ENCODE measurements at regions not wholly inside any gene's neighbourhood (a gene's known extent, or its start where the extent isn't known, plus 50 kb on each side); places are given as distances from the start of the nearest gene placed in this dataset.

- Histone ChIP-seq H3K9me3 (peaks cover 0 to 2% (median 0%) of the 10 kb centered on the region in 8 donors), H3K27ac (no peak overlapping the region), H3K4me1 (no peaks in the 10 kb centered on the region), H3K4me3 (no peak overlapping the region), H3K36me3 (no peaks in the 10 kb centered on the region), H3K27me3 (replicated peaks in 1 of 7) (no peaks in the 10 kb centered on the region)
- TF ChIP-seq POLR2AphosphoS5 (IDR thresholded peaks at IDR 0.05) (no peak), CTCF (IDR thresholded peaks at IDR 0.05 in 8 of 11, conservative IDR thresholded peaks at IDR 0.05 in 3 of 11) (no peak), POLR2A (IDR thresholded peaks at IDR 0.05) (no peak)
- 76 to 91% (median 88%) methylated on average over 2 of the region's 2 CpGs for WGBS, 5 donors
- intact Hi-C loops (cut with DNase I; ENCODE audit: low total_unique reads): no loop called here
- DNase-seq: no peak
Measured at GRCh38 chr4:175905925-175906324, 93.9 kb upstream of the GPM6A start.

DNA sequence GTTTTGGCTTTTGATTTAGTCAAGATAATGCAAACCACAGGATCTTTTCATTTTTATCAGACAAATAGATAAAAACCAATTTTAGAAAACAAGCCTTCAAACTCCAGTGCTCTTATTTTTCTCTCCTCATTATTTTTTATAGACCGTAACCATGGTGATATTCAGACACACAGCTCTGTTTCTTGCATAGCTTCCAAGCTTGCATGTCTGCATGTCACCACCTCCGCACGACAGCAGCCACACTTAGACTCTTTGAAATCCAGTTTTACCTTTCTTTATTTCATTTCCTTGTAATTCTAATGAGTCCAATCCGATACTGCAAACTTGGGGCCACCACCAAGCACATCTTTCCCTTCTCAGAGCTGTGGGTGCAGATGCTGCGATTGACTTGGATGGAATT lies 94.3 kb upstream of the GPM6A start:
- Histone ChIP-seq H3K4me3 (no peak overlapping the region), H3K9me3 (no peaks in the 10 kb centered on the region), H3K27me3 (replicated peaks in 1 of 7) (no peaks in the 10 kb centered on the region), H3K4me1 (no peaks in the 10 kb centered on the region), H3K27ac (no peak overlapping the region), H3K36me3 (no peaks in the 10 kb centered on the region)
- no peak for DNase-seq
- WGBS, 5 donors: 82 to 94% (median 87%) methylated on average over 5 of the region's 5 CpGs
- intact Hi-C loops (cut with DNase I; ENCODE audit: low total_unique reads): no loop called here
- TF ChIP-seq POLR2A (IDR thresholded peaks at IDR 0.05) (no peak), POLR2AphosphoS5 (IDR thresholded peaks at IDR 0.05) (no peak)

DNA sequence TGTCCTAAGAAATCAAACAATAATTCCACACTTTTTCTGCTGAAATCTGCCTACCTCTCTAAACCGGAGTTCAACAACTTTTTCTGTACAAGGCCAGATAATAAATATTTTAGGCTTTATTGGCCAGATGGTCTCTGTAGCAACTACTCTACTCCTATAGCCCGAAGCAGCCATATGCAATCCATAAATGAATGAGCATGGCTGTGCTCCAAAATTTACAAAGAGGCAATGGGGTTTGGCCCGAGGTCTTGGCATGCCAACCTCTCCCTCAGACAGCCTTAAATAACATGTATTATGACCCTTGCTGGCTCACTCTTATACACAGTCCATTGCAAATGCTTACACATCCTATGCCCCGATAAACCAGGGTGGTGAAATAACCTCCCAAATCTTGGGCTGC lies 98.6 kb upstream of the GPM6A start:
- no peaks in the 10 kb centered on the region for H3K4me1 ChIP-seq
- no peak overlapping the region for H3K4me3 ChIP-seq
- H3K36me3 ChIP-seq: no peaks in the 10 kb centered on the region
- intact Hi-C loops (cut with DNase I; ENCODE audit: low total_unique reads): no loop called here
- H3K27ac ChIP-seq: no peak overlapping the region
- no peaks in the 10 kb centered on the region for H3K9me3 ChIP-seq
- no peaks in the 10 kb centered on the region for H3K27me3 ChIP-seq (replicated peaks in 1 of 7)
- no peak for DNase-seq
- TF ChIP-seq CTCF (IDR thresholded peaks at IDR 0.05 in 8 of 11, conservative IDR thresholded peaks at IDR 0.05 in 3 of 11) (no peak), POLR2A (IDR thresholded peaks at IDR 0.05) (no peak), POLR2AphosphoS5 (IDR thresholded peaks at IDR 0.05) (no peak)
- WGBS, 5 donors: 83 to 93% (median 89%) methylated on average over 4 of the region's 4 CpGs

- H3K4me1 ChIP-seq: no peaks in the 10 kb centered on the region
- no peak overlapping the region for H3K27ac ChIP-seq
- 74 to 86% (median 81%) methylated on average over 6 of the region's 6 CpGs for WGBS, 5 donors
- H3K4me3 ChIP-seq: no peak overlapping the region
- no peaks in the 10 kb centered on the region for H3K27me3 ChIP-seq (replicated peaks in 1 of 7)
- intact Hi-C loops (cut with DNase I; ENCODE audit: low total_unique reads): no loop called here
- no peaks in the 10 kb centered on the region for H3K36me3 ChIP-seq
- DNase-seq: no peak
- TF ChIP-seq POLR2A (IDR thresholded peaks at IDR 0.05) (no peak), POLR2AphosphoS5 (IDR thresholded peaks at IDR 0.05) (no peak), CTCF (IDR thresholded peaks at IDR 0.05 in 8 of 11, conservative IDR thresholded peaks at IDR 0.05 in 3 of 11) (no peak)
- H3K9me3 ChIP-seq: no peaks in the 10 kb centered on the region
Measured at GRCh38 chr4:175916626-175917351, 104.7 kb upstream of the GPM6A start.

All from spleen (tissue), 11 donors.